ENCODE measurements at regions not wholly inside any gene's neighbourhood (a gene's known extent, or its start where the extent isn't known, plus 50 kb on each side); places are given as distances from the start of the nearest gene placed in this dataset.
"Not testable (repeated sequence)": the region's sequence is repeated elsewhere in the genome, so short reads cannot be mapped to it uniquely, and the experiment has no call there.

DNA sequence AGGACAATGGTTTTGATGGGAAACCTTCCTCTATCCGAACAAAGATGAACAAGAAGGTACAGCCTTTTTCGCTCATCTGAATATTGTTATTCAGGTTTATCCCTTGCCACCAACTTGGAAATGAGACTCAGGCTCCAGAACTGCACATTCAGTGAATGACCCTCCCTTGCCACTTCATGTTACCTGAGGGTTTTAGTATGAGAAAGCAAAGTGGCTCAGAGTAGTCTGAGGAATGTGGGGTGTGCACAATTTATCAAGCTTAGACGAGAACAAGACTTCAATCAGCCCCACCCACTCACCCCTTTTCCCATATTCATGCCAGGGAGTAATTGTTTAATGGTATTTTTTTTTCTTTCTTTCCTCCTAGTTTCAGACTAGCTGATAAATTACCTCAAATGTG is 265.3 kb upstream of the POU1F1 start:
- CTCF ChIA-PET, result no interaction called here
- H3K4me1 Mint-ChIP-seq, result no peaks in the 10 kb centered on the region
- no peak for DNase-seq (ENCODE audit: low spot score)
- TF ChIP-seq NFATC4 (CRISPR knock-in tag; IDR thresholded peaks at IDR 0.05) (no peak), GTF2I (CRISPR knock-in tag; conservative IDR thresholded peaks at IDR 0.05) (no peak), ATF2 (CRISPR knock-in tag; IDR thresholded peaks at IDR 0.05; ENCODE audit: borderline replicate concordance, low read depth) (no peak), PREB (CRISPR knock-in tag; IDR thresholded peaks at IDR 0.05; ENCODE audit: borderline replicate concordance) (no peak), JUN (CRISPR knock-in tag; IDR thresholded peaks at IDR 0.05) (no peak), ESRRA (CRISPR knock-in tag; IDR thresholded peaks at IDR 0.05; ENCODE audit: borderline replicate concordance) (no peak), ZNF232 (CRISPR knock-in tag; IDR thresholded peaks at IDR 0.05) (no peak), ZNF396 (CRISPR knock-in tag; IDR thresholded peaks at IDR 0.05; ENCODE audit: borderline replicate concordance) (no peak), ETV6 (CRISPR knock-in tag; IDR thresholded peaks at IDR 0.05) (no peak), CBFB (CRISPR knock-in tag; IDR thresholded peaks at IDR 0.05; ENCODE audit: low read depth) (no peak), MXD4 (CRISPR knock-in tag; IDR thresholded peaks at IDR 0.05; ENCODE audit: borderline replicate concordance) (no peak), SMAD3 (CRISPR knock-in tag; IDR thresholded peaks at IDR 0.05; ENCODE audit: borderline replicate concordance) (no peak)
- TF ChIP-seq, protein P1, sequence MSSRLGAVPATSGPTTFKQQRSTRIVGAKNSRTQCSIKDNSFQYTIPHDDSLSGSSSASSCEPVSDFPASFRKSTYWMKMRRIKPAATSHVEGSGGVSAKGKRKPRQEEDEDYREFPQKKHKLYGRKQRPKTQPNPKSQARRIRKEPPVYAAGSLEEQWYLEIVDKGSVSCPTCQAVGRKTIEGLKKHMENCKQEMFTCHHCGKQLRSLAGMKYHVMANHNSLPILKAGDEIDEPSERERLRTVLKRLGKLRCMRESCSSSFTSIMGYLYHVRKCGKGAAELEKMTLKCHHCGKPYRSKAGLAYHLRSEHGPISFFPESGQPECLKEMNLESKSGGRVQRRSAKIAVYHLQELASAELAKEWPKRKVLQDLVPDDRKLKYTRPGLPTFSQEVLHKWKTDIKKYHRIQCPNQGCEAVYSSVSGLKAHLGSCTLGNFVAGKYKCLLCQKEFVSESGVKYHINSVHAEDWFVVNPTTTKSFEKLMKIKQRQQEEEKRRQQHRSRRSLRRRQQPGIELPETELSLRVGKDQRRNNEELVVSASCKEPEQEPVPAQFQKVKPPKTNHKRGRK (CRISPR knock-in tag; IDR thresholded peaks at IDR 0.05; ENCODE audit: borderline replicate concordance), result no peak
- TF ChIP-seq, protein P2, sequence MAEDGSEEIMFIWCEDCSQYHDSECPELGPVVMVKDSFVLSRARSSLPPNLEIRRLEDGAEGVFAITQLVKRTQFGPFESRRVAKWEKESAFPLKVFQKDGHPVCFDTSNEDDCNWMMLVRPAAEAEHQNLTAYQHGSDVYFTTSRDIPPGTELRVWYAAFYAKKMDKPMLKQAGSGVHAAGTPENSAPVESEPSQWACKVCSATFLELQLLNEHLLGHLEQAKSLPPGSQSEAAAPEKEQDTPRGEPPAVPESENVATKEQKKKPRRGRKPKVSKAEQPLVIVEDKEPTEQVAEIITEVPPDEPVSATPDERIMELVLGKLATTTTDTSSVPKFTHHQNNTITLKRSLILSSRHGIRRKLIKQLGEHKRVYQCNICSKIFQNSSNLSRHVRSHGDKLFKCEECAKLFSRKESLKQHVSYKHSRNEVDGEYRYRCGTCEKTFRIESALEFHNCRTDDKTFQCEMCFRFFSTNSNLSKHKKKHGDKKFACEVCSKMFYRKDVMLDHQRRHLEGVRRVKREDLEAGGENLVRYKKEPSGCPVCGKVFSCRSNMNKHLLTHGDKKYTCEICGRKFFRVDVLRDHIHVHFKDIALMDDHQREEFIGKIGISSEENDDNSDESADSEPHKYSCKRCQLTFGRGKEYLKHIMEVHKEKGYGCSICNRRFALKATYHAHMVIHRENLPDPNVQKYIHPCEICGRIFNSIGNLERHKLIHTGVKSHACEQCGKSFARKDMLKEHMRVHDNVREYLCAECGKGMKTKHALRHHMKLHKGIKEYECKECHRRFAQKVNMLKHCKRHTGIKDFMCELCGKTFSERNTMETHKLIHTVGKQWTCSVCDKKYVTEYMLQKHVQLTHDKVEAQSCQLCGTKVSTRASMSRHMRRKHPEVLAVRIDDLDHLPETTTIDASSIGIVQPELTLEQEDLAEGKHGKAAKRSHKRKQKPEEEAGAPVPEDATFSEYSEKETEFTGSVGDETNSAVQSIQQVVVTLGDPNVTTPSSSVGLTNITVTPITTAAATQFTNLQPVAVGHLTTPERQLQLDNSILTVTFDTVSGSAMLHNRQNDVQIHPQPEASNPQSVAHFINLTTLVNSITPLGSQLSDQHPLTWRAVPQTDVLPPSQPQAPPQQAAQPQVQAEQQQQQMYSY (CRISPR knock-in tag; IDR thresholded peaks at IDR 0.05), result no peak
- TF ChIP-seq, protein P3, sequence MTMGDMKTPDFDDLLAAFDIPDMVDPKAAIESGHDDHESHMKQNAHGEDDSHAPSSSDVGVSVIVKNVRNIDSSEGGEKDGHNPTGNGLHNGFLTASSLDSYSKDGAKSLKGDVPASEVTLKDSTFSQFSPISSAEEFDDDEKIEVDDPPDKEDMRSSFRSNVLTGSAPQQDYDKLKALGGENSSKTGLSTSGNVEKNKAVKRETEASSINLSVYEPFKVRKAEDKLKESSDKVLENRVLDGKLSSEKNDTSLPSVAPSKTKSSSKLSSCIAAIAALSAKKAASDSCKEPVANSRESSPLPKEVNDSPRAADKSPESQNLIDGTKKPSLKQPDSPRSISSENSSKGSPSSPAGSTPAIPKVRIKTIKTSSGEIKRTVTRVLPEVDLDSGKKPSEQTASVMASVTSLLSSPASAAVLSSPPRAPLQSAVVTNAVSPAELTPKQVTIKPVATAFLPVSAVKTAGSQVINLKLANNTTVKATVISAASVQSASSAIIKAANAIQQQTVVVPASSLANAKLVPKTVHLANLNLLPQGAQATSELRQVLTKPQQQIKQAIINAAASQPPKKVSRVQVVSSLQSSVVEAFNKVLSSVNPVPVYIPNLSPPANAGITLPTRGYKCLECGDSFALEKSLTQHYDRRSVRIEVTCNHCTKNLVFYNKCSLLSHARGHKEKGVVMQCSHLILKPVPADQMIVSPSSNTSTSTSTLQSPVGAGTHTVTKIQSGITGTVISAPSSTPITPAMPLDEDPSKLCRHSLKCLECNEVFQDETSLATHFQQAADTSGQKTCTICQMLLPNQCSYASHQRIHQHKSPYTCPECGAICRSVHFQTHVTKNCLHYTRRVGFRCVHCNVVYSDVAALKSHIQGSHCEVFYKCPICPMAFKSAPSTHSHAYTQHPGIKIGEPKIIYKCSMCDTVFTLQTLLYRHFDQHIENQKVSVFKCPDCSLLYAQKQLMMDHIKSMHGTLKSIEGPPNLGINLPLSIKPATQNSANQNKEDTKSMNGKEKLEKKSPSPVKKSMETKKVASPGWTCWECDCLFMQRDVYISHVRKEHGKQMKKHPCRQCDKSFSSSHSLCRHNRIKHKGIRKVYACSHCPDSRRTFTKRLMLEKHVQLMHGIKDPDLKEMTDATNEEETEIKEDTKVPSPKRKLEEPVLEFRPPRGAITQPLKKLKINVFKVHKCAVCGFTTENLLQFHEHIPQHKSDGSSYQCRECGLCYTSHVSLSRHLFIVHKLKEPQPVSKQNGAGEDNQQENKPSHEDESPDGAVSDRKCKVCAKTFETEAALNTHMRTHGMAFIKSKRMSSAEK (CRISPR knock-in tag; IDR thresholded peaks at IDR 0.05; ENCODE audit: borderline replicate concordance), result no peak
- TF ChIP-seq, protein P4, sequence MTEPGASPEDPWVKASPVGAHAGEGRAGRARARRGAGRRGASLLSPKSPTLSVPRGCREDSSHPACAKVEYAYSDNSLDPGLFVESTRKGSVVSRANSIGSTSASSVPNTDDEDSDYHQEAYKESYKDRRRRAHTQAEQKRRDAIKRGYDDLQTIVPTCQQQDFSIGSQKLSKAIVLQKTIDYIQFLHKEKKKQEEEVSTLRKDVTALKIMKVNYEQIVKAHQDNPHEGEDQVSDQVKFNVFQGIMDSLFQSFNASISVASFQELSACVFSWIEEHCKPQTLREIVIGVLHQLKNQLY (CRISPR knock-in tag; IDR thresholded peaks at IDR 0.05), result no peak
- TF ChIP-seq, protein P5, sequence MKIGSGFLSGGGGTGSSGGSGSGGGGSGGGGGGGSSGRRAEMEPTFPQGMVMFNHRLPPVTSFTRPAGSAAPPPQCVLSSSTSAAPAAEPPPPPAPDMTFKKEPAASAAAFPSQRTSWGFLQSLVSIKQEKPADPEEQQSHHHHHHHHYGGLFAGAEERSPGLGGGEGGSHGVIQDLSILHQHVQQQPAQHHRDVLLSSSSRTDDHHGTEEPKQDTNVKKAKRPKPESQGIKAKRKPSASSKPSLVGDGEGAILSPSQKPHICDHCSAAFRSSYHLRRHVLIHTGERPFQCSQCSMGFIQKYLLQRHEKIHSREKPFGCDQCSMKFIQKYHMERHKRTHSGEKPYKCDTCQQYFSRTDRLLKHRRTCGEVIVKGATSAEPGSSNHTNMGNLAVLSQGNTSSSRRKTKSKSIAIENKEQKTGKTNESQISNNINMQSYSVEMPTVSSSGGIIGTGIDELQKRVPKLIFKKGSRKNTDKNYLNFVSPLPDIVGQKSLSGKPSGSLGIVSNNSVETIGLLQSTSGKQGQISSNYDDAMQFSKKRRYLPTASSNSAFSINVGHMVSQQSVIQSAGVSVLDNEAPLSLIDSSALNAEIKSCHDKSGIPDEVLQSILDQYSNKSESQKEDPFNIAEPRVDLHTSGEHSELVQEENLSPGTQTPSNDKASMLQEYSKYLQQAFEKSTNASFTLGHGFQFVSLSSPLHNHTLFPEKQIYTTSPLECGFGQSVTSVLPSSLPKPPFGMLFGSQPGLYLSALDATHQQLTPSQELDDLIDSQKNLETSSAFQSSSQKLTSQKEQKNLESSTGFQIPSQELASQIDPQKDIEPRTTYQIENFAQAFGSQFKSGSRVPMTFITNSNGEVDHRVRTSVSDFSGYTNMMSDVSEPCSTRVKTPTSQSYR (CRISPR knock-in tag; IDR thresholded peaks at IDR 0.05), result no peak
- no peak for ATAC-seq
- H3K4me3 Mint-ChIP-seq, result no peak overlapping the region
- H3K27me3 Mint-ChIP-seq (ENCODE audit: low read depth), result no peaks in the 10 kb centered on the region; the same call in 1 of the 2 replicates
- H3K36me3 Mint-ChIP-seq, result peaks cover 27% of the 10 kb centered on the region
- H3K27ac Mint-ChIP-seq, result no peak overlapping the region
- POLR2A ChIA-PET, result no interaction called here
- peaks cover 44% of the 10 kb centered on the region for H3K9me3 Mint-ChIP-seq

DNA sequence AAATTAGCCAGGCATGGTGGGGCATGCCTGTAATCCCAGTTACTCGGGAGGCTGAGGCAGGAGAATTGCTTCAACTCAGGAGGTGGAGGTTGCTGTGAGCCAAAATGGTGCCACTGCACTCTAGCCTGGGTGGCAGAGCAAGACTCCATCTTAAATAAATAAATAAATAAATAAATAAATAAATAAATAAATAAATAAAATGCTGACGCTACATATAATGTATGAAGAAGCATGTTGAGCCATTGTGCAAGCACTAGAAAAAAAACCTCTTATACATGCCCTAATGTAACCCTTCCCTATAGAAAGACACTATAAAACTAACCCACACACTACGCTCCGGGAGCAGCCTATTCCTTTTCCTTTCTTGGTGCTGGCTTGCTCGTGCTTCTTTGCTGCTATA is 262.3 kb upstream of the POU1F1 start:
- POLR2A ChIA-PET; H3K4me1 Mint-ChIP-seq; DNase-seq (ENCODE audit: low spot score); ATAC-seq; H3K27ac Mint-ChIP-seq; H3K27me3 Mint-ChIP-seq (ENCODE audit: low read depth); CTCF ChIA-PET; H3K4me3 Mint-ChIP-seq: not testable (repeated sequence)
- H3K9me3 Mint-ChIP-seq, result peaks cover 28% of the 10 kb centered on the region
- peaks cover 13% of the 10 kb centered on the region for H3K36me3 Mint-ChIP-seq
